Cerebellar cortex (tissue), 1 donor: ENCODE measurements at regions not wholly inside any gene's neighbourhood (a gene's known extent, or its start where the extent isn't known, plus 50 kb on each side); places are given as distances from the start of the nearest gene placed in this dataset.
"Not testable (repeated sequence)": the region's sequence is repeated elsewhere in the genome, so short reads cannot be mapped to it uniquely, and the experiment has no call there.

Experiments used
- DNase-seq: peaks from one replicate; pipeline ENCODE4 v3.0.0-alpha.2; 2015; ENCODE audit warnings: low spot score

DNA sequence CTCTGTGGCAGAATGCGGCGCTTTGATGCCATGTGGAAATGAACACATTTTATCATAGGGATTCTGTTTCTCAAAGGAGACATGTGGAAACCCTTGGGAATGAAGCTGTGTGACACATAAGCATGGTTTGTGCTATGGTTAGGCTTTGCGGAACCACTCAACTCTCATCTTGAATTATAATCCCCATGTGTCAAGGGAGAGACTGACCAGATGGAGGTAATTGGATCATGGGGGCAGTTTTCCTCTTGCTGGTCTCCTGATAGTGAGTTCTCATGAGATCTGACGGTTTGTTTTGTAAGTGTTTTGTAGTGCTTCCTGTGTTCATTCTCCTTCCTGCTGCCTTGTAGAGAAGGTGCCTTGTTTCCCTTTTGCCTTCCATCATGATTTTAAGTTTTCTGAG, 1109.2 kb upstream of the ALCAM start:
- no peak for DNase-seq

DNA sequence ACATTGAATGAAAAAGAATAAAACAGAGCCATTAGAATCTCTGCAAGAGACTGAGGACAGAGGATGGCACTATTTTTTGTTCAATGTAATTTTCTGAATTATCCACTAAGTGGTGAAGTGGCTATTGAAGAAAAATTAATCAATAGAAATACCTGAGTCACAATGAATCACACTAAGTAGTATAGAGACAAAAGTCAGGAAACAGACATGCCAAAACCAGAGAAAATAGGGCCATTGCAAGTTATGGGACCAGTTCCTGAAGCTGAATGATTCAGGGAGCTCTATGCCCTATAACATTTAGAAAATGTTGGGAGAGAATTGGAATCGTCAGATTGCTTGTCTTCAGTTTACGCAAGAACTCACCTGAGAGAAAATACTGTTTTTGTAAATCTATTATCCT, 1103.2 kb upstream of the ALCAM start:
- no peak for DNase-seq

DNA sequence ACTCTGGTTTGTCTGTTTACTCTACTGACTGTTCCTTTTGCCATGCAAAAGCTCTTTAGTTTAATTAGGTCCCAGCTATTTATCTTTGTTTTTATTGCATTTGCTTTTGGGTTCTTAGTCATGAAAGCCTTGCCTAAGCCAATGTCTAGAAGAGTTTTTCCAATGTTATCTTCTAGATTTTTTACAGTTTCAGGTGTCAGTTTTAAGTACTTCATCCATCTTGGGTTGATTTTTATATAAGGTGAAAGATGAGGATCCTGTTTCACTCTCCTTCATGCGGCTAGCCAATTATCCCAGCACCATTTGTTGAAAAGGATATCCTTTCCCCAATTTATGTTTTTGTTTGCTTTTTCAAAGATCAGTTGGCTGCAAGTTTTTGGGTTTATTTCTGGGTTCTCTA, 1100.5 kb upstream of the ALCAM start:
- not testable (repeated sequence) for DNase-seq

DNA sequence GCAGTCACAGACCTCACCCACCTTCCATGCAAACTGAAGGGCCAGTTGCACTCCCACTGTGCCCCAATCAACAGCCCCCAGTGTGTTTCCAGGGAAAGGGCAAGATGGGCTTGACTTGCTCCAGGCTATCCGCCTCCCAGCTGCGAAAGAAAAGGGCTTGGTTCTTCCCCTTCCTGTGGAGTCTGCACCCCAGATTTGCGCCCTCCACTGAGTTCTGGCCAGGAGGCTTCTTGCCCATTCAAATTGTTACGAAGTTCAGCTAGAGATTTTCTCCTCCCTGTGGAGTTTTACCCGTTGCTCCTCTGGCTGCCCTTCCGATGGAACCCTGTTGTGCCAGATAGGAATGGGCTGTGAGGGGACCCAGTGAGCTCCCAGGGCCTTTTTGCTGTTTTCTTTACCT, 1096.9 kb upstream of the ALCAM start:
- no peak for DNase-seq

DNA sequence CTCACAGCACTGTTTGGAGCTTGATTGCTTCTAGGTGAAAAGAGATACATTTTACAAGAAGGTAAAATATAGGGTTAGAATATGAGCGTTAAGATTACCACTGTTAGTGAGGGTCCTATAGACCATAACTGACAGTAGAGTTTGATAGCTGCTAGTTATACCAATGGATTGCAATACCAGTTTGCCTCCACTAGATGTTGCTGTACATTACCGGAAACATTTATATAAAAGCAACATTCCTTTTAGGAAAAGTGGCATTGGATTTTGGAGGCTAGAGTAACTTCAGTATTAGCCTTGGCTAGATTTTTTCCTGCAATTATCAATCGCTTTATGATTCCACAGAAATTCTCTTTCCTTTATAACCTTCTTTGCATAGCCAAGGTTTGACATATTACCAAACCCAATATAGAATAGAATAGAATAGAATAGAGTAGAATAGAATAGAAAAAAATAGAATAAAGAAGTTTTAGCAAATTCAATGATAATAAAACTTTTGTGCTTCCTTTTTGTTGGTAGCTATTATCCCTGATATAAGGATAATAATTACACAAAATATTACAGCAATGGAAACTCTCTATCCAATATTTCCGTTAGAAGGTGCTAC, 1093.6 kb upstream of the ALCAM start:
- DNase-seq = no peak

DNA sequence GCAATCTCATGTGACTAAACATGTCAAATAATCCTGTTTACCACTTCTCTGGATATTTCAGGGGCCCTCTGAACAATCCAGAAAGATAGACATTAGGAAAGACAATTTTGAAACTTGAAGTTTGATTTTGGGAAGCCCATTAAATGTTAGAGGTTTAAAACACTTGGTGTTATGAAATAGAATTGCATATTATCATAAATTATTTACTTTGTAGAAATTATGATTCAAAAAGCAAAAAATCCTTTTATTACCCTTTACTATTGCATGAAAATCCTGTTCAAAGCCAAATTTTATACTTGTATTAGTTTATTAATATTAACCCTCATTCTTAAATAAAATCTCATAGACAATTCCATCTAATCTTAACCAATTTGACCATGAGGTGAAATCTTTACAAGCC, 1091.5 kb upstream of the ALCAM start:
- DNase-seq = no peak

DNA sequence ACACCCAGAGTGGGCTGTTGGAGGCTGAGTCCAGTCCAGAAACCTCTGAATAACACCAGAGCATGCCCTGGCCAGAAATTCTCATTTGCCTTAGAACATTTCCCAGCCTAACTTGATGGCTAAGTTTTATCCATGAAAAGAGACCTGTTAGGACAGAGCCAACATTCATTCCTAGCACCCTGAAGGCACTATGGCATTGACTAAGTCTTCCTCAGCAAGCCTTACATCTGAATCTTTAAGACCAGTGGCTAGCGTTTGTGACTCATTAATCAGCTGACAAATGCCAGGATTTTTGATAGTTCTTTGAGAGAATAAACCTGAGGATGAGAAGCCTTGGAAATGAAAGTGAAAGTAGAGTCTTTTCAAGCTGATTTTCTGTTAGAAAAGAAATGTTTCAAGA, 1087.1 kb upstream of the ALCAM start:
- no peak for DNase-seq

DNA sequence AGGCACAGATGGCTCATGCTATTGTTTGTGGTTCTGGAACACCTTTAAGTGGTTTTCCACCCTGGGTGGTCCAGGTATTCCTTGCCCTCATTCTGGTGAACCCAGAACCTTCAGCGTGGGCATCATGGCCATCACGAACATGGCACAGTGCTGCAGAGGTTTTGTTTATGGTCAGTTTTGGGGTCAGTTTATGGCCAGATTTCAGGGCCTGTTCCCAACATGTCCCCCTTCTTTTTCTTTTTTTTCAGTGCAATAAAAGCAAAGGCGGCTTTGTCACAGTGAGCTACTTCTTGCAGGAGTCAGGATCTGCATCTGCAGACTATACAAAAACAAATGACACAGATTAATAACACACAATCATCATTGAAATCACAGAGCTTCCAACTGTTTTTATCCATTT, 1085.0 kb upstream of the ALCAM start:
- DNase-seq = no peak

DNA sequence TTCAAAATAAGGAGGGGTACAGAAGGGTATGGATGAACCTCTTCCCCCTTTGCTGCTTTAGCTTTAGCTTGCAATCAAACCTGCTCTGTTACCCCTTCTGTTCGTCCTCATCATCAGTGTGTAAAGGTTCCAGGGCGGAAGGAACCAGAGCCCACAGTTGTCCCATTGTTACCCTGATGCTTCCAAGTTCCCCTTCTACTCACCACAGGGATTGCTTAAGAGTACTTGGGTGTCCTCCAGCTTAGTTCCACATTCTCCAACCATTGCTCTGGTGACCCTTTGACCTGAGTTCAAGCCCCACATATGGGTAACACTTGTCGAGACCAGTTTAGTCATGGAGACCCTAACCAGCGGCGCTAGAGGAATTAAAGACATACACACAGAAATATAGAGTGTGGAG, 1080.1 kb upstream of the ALCAM start:
- no peak for DNase-seq

DNA sequence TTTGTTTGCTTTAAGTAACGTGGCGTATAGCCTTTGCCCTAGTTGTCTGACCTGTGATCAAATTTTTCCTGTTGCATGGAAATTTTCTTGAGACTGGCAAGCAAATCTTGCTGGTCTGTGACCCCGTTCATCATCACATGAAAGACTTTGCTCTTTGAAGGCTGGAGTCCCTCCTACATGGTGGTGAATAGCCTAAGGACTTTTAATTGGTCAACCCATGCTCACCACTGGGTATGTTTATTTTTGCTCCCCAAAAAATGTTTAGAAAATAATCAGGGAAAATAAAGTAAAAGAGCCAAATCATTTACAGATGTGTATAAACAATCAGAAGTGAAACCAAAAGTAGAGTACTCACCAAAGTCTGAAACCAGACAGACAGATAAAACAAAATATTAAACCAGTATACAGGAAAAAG, 1075.3 kb upstream of the ALCAM start:
- no peak for DNase-seq

DNA sequence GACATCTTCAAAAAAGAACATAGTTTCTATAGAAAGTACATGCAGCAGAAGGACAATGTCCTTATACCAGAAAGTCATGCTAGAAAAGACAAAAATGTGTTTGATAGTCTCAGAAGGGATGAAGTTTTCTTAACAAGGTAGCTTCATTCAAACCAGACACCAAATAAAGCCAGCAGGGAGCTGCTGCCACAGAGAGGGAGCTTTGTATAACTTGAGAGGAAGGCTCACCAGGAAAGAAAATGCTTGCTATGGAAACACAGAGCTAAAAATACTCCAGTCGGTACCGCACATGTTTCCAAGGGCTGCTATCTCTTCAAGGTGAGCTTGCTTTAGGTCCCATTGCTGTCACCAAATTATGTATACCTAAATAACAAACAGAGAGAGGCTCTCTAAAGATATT, 1074.8 kb upstream of the ALCAM start:
- DNase-seq = no peak

DNA sequence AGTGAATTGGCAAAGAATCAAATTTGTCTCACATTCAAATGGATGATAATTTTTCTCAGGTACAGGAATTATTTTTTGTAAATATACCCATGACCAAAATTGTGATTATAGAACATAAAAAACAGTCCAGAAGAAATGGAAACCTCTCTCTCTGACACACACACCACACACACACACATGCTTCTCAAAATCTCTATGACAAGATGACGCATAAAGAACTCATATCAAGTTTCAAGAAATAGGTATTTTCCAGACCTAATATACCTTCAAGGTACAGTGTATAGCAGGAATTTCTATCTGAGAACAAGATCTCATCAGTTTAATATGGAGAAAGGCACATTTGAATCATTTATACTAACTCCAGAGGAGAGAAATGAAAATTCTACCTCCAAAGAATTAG, 1069.1 kb upstream of the ALCAM start:
- no peak for DNase-seq

DNA sequence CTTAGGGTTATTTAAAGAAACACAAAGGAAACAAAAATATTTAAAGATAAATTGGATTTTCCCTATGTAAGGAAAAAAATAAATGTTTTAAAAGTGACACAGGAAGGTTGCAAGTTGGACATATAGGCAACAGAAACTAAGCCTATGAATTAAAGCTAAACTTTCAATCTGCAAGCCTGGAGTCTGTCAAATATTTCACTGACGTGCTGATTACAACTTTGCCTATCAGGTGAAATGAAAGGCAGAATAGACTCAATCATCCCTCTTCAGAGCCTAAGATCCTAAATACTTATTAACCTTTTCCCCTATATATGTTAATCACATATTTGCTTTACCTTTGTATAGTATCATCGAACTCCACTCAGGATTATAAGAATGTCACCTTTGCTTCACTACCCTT, 1068.0 kb upstream of the ALCAM start:
- no peak for DNase-seq

DNA sequence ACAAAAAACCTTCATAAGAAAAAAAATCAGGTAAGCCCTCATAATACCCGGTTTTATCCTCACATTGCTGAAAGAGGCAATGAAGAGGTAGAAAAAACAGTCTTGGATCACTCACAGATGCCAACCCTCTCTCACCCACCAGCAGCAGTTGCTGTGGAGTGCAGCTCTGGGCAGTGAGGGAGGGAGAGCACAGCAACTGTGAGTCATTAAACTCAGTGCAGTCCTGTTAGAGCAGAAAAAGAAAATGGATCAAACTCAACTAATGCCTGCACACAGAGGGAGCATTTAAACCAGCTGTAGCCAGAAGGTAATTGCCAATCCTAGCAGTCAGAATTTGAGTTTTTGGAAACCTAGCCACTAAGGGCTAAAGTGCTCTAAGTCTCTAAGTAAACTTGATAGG, 1050.6 kb upstream of the ALCAM start:
- no peak for DNase-seq

DNA sequence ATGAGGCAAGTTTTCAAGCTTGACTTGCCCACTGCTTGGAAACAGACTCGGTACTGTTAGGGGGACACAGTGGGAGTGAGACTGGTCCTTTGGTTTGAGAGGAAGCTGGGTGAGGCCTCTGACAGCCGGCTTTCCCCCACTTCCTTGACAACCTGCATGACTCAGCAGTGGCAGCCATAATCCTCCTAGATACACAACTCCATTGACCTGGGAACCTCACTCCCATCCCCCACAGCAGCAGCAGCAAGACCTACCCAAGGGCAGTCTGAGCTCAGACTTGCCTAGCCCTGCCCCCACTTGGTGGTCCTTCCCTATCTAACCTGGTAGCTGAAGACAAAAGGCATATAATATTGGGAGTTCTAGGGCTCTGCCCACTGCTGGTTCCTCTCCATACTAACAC, 1043.5 kb upstream of the ALCAM start:
- no peak for DNase-seq

DNA sequence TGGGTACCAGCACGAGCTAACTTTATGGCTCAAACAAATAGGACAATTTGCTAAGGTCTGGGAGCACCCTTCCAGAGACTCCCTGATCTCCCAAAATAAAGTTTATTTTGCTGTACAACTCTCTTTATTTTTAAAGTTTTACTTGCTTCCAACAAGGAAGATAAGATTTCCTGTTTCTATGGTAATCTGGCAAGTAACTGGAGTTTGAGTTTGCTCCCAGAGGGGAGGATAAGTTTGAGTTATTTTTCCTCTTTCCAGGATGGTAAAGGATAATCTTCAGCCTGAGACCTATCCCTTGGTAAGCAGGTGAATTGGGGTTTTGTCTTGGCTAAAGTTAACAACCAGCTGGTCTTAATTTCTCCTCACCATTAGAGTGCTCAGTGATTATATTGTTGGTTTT, 1019.4 kb upstream of the ALCAM start:
- DNase-seq = no peak

DNA sequence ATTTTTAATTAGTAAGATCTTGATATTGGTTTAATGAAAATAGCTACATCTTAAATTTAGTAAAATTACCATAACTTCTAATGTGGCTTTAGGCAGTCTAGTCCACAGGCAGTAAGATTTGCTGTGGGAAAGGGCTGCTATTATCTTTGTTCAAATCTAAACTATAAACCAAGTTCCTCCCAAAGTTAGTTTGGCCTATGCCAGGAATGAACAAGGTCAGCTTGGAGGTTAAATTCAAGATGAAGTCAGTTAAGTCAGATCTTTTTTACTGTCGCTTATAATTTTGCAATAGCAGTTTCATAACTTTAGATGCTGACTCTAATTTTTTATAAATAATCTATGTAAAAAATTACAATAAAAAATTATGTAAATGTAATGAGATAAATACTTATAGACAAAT, 1016.9 kb upstream of the ALCAM start:
- no peak for DNase-seq

DNA sequence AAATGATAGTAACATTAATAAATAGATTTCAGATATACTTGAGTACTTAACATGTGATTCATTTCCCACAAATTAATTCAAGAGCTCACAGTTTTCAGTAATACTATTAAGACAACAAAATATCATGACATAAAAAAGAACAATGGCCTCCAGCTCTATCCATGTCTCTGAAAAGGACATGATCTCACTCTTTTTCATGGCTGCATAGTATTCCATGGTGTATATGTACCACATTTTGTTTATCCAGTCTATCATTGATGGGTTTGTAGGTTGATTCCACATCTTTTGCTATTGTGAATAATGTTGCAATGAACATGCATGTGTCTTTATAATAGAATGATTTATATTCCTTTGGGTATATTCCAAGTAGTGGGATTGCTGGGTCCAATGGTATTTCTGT, 1012.8 kb upstream of the ALCAM start:
- no peak for DNase-seq

DNA sequence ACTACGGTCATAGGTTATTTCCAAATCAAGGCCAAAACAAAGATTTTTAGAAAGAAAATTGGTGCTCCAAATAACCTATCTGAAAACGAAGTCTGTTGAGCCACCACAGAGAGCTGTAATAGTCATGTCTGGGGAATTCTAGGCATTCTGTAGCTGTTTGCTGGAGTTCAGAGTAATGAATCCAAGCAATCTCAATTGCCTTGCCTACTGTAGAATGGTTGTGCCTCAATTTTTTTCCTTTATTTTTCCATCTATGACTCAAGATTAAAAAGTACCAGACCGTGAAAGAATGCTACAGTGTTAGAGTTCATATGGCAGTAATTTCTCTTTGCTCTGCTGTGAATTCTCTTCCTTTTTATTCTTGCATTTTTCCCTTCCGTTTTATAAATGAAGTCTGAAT, 1007.2 kb upstream of the ALCAM start:
- DNase-seq = no peak

DNA sequence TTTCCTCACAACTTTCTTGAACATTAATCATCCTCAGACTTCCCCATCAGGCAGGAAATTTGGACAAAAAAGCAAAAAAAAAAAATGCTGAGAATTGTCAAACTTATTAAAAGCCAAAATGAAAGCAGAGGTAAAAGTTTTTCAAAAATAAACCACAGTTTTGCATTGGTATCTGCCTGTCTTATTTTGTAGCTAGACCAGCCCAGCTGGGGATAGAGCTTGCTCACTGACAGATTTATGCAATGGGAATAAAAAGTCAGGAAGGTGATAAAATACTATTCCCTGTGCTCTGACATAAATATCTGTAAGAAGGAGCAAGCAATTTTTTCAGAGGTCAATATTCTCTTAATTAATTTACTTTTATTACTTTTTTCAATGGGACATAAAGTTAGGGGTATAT, 1006.7 kb upstream of the ALCAM start:
- no peak for DNase-seq

DNA sequence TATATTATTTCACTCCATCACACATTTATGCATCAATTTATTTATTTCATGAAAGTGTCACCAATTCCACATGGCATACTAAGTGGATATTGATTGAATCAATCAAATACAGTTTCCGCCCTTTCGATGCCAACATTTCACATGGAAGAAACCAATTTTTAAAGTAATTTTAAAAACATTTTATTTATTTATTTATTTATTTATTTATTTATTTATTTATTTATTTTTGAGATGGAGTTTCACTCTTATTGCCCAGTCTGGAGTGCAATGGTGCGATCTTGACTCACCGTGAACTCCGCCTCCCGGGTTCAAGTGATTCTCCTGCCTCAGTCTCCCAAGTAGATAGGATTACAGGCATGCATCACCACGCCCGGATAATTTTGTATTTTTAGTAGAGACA, 1005.0 kb upstream of the ALCAM start:
- not testable (repeated sequence) for DNase-seq

DNA sequence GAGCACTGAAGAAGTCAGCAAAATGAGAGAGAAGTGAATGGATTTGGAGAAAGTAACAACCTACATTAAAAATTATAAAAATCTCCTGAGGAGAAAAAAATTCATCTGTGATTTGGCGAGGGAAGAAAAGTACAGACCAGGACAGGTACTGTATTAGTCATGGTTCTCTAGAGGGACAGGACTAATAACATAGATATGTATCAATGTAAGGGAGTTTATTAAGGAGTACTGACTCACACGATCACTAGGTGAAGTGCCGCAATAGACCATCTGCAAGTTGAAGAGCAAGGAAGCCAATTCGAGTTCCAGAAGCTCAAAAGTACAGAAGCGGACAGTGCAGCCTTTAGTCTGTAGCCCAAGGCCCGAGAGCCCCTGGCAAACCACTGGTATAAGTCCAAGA, 1004.4 kb upstream of the ALCAM start:
- DNase-seq = no peak

DNA sequence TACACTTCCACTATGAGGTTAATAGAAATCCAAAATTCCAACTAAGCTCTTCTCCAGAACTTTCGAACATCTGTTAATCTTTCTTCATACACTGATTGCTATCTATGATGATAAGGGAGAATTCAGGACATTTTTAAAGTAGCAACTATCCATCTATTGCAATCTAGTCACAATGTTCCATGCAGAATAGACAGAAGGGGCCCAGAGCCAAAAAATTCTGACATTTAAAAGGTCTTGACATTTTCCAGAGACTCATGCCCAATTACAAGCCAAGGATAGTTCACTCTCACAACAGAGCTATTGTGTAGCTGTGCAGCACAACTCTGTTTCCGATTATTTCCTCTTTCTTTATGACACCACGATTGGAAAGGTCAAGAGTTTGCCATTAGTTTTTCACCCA, 999.7 kb upstream of the ALCAM start:
- no peak for DNase-seq

DNA sequence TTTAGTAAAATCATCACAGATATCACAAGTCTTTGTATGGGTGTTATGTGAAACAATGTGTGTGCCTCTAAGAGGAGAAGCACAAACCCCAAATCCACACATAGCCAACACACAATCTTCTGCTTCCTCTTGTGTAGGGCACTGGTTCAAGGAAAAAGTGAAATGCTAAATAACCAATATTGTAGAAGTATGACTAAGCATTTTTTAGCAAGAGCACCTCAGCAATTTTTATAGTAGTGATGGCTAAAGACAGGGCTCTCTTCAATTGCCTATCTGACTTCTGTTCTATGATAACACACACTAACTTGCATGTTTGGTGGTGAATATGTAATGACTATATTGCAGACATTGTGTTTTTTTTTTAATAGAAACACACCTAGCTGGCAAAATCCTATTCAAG, 997.9 kb upstream of the ALCAM start:
- DNase-seq = no peak

DNA sequence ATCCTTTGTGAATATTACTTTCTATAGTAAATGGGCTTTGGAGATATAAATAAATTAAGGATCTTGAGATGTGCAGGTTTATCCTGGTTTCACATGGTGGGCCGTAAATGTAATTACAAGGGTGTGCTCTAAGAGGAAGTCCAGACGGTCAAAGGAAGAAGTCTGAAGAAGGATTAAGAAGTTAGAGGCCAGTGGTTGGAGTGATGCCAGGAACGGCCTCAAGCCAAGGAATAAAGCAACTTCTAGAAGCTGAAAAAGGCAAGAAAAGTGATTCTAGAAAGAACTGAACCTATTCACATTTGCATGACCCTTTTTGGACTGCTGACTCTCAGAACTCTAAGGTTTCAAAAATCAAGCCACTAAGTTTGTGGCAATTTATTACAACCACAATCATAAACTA, 981.3 kb upstream of the ALCAM start:
- no peak for DNase-seq
